ENCODE measurements at regions not wholly inside any gene's neighbourhood (a gene's known extent, or its start where the extent isn't known, plus 50 kb on each side); places are given as distances from the start of the nearest gene placed in this dataset.

DNA sequence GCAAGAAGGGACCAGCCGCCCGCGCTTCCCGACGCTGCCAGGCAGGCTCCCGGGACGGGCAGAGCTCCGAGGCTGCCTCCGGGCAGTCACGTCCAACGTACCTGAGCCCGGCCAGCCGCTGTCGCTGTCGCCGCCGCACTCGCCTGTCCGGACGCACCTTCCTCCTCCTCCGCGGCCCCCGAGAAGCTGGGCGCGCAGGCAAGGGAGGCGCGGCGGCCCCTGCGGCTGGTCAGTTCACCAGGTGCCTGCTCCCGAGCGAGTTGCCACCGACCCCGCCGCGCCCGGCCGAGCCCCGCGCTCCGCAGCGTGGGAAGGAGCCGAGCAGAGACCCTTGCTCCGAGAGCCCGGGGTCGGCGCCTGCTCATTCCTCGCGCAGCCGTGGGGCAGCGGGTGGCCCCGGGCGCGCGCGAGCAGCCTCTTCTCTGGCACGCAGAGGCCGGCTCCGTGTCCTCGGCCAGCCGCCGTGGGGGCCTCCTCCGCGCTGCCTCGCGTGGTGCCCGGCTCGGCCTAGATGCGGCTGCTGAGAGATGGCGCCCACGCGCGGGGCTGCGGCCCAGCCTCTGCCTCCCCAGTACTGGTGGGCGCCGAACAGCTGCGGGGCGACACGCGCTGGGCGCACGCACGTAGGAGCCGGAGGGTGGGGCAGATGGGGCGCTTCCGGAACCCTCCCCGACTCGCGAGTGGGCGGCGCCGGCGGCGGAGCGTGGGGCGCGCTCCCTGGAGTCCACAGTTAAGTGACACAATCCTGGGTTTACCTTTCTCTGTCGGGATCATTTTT is 419.4 kb downstream of the UQCRFS1 start:
- no peak for DNase-seq (ENCODE audit: low read depth in 1 of 2, low spot score in 1 of 2)
- Histone ChIP-seq H3K27me3 (ENCODE audit: insufficient read depth, poor library complexity, severe bottlenecking) (no peaks in the 10 kb centered on the region), H3K4me3 (replicated peaks; ENCODE audit: insufficient read depth, low read length) (no peak overlapping the region), H3K27ac (replicated peaks) (no peak overlapping the region; the same call in 1 of the 2 replicates)
- TF ChIP-seq GABPA (IDR thresholded peaks at IDR 0.05; ENCODE audit: low read depth) = no peak
- TF ChIP-seq, protein P1, sequence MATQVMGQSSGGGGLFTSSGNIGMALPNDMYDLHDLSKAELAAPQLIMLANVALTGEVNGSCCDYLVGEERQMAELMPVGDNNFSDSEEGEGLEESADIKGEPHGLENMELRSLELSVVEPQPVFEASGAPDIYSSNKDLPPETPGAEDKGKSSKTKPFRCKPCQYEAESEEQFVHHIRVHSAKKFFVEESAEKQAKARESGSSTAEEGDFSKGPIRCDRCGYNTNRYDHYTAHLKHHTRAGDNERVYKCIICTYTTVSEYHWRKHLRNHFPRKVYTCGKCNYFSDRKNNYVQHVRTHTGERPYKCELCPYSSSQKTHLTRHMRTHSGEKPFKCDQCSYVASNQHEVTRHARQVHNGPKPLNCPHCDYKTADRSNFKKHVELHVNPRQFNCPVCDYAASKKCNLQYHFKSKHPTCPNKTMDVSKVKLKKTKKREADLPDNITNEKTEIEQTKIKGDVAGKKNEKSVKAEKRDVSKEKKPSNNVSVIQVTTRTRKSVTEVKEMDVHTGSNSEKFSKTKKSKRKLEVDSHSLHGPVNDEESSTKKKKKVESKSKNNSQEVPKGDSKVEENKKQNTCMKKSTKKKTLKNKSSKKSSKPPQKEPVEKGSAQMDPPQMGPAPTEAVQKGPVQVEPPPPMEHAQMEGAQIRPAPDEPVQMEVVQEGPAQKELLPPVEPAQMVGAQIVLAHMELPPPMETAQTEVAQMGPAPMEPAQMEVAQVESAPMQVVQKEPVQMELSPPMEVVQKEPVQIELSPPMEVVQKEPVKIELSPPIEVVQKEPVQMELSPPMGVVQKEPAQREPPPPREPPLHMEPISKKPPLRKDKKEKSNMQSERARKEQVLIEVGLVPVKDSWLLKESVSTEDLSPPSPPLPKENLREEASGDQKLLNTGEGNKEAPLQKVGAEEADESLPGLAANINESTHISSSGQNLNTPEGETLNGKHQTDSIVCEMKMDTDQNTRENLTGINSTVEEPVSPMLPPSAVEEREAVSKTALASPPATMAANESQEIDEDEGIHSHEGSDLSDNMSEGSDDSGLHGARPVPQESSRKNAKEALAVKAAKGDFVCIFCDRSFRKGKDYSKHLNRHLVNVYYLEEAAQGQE (IDR thresholded peaks at IDR 0.05; ENCODE audit: insufficient replicate concordance, low read depth) = no peak
- TF ChIP-seq SPI1 (IDR thresholded peaks at IDR 0.05; ENCODE audit: borderline replicate concordance, low read depth) = no peak
- TF ChIP-seq POLR2AphosphoS5 (IDR thresholded peaks at IDR 0.05; ENCODE audit: low read depth) = no peak
- TF ChIP-seq CTCF (IDR thresholded peaks at IDR 0.05; ENCODE audit: insufficient read depth, low read length) = no peak

DNA sequence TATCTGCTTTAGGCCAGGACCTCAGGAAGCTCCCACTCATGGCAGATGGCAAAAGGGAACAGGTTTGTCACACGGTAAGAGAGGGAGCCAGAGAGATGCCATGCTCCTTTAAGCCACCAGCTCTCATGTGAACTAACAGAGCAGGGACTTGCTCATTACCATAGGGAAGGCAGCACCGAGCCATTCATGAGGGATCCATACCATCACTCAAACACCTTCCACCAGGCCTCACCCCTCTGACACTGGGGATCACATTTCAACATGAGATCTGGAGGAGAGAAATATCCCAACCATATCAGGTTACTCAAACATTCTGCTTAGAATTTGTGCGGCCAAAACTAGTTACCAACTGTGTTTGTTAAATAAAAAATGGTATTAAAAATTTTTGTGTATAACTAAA is 427.0 kb downstream of the UQCRFS1 start:
- Histone ChIP-seq H3K4me3 (replicated peaks; ENCODE audit: insufficient read depth, low read length) (no peak overlapping the region), H3K27ac (replicated peaks) (no peak overlapping the region), H3K27me3 (ENCODE audit: insufficient read depth, poor library complexity, severe bottlenecking) (no peaks in the 10 kb centered on the region)
- TF ChIP-seq SPI1 (IDR thresholded peaks at IDR 0.05; ENCODE audit: borderline replicate concordance, low read depth) (no peak), CTCF (IDR thresholded peaks at IDR 0.05; ENCODE audit: insufficient read depth, low read length) (no peak), GABPA (IDR thresholded peaks at IDR 0.05; ENCODE audit: low read depth) (no peak), POLR2AphosphoS5 (IDR thresholded peaks at IDR 0.05; ENCODE audit: low read depth) (no peak)
- TF ChIP-seq, protein P1 (IDR thresholded peaks at IDR 0.05; ENCODE audit: insufficient replicate concordance, low read depth) = no peak
- no peak for DNase-seq (ENCODE audit: low read depth in 1 of 2, low spot score in 1 of 2)

DNA sequence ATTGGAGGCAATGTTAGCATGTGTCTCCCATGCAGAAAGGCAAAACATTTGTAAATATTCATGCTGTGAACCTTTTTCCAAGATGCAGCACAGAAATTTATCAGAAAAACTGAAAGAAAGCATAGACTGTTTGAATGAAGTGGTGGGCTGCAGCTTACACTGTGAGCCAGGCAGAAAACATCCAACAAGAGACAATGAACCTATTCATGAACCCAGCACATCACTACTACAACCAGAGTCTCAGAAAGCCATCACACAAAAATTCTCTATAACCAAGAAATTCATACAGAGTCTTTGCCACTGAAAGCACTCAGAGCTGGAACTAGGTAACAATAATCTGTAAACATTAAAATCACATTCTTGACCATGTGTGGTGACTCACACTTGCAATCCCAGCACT is 448.9 kb downstream of the UQCRFS1 start:
- Histone ChIP-seq H3K4me3 (replicated peaks; ENCODE audit: insufficient read depth, low read length) (no peak overlapping the region), H3K27me3 (ENCODE audit: insufficient read depth, poor library complexity, severe bottlenecking) (no peaks in the 10 kb centered on the region), H3K27ac (replicated peaks) (no peak overlapping the region)
- TF ChIP-seq CTCF (IDR thresholded peaks at IDR 0.05; ENCODE audit: insufficient read depth, low read length) = no peak
- no peak for TF ChIP-seq SPI1 (IDR thresholded peaks at IDR 0.05; ENCODE audit: borderline replicate concordance, low read depth)
- TF ChIP-seq, protein P1 (IDR thresholded peaks at IDR 0.05; ENCODE audit: insufficient replicate concordance, low read depth) = no peak
- no peak for TF ChIP-seq GABPA (IDR thresholded peaks at IDR 0.05; ENCODE audit: low read depth)
- no peak for DNase-seq (ENCODE audit: low read depth in 1 of 2, low spot score in 1 of 2)
